ENCODE measurements at regions not wholly inside any gene's neighbourhood (a gene's known extent, or its start where the extent isn't known, plus 50 kb on each side); places are given as distances from the start of the nearest gene placed in this dataset.
A peak's percentile ranks its signal among the peaks of the same experiment; 100 is the strongest.
"Not testable (repeated sequence)": the region's sequence is repeated elsewhere in the genome, so short reads cannot be mapped to it uniquely, and the experiment has no call there.

GRCh38 chr2:234189786-234190300, 139.3 kb downstream of the SPP2 start:
- DNase-seq (ENCODE audit: low read depth): no peak

GRCh38 chr2:234189230-234189629, 138.7 kb downstream of the SPP2 start:
- DNase-seq (ENCODE audit: low read depth): no peak

DNA sequence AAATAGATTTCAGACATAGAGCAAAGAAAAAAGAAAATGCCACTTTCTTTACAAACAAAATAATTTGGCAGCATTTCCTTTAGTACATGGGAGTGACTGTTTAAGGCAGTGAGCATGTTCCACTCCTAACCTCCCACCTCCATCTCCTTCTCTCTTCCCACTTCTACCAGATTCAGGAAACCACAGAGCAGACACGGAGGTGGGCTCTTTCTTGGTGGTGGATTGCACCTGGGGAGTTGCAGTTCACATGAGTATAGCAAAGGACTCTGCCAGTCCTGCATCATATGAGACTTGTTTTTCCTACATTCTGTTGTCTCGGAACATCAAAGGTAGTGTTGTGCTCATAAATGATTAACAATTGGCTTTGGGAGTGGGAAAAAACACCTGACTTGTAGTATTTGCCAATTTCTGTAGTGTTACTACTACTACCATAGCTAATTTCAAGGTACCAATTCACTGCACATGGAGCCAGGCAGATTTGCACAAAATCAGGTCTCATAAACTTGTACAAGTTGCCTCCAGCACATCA, 137.2 kb downstream of the SPP2 start:
- DNase-seq (ENCODE audit: low read depth): no peak

- DNase-seq (ENCODE audit: low read depth): no peak
Measured at GRCh38 chr2:234181121-234181520, 130.6 kb downstream of the SPP2 start.

- DNase-seq (ENCODE audit: low read depth): no peak
Measured at GRCh38 chr2:234179031-234179363, 128.5 kb downstream of the SPP2 start.

GRCh38 chr2:234178330-234179030, 128.0 kb downstream of the SPP2 start:
- no peak for DNase-seq (ENCODE audit: low read depth)

DNA sequence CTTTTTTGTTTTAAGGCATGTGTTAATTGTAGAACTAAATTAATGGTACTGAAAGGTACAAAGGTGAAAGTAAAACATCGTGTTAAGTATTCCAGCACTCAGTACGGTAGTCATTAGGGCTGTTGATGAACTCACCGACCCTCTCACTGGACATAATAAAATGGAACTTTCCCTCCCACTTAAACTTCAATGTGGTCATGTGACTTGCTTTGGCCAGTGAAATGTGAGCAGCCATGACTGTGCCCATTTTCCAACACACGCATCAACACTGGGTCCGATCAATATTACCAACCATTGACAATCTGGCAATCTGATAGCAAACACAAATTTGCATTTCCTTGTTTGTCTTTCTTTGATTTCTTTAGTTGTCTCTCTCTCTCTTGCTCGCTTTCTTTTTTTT, 125.1 kb downstream of the SPP2 start:
- no peak for DNase-seq (ENCODE audit: low read depth)

GRCh38 chr2:234174742-234175141, 124.2 kb downstream of the SPP2 start:
- no peak for DNase-seq (ENCODE audit: low read depth)

DNA sequence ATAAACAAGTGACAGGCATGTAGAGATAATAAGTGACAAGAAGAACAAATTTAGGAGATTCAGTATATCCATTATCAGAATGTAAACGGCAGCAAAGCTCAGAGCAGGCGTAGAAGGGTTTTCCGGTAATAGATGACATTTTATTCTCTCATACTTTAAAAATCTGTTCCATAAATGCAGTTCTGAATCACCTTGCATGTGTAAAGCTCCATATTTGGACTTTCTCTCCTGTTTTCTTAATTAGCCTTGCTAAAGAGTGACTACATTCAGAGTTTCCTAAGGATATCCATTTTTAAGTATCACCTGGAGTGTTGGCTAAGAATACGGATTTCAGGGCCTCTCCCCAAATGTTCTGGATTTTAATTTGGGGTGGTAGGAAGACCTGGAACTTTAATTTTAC, 122.0 kb downstream of the SPP2 start:
- DNase-seq (ENCODE audit: low read depth): no peak

DNA sequence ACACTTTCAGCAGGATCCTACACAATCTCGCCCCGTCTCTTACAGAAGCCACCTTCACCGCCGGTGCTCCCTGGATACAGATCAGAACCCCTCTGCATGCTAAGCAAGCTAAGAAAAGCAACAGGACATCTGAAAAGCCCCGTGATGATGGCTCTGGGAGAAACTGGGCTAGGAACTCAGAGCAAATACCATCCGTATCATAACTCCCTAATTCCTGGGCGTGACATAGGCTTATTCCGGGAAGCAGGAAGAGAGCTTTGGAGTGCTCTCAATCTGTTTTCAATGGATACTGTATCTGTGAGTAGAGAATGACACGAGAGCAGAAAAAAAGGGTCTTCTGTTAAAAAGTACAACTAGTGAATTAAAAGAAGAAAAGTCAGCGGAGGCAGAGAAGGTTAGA, 121.6 kb downstream of the SPP2 start:
- DNase-seq (ENCODE audit: low read depth): no peak

DNA sequence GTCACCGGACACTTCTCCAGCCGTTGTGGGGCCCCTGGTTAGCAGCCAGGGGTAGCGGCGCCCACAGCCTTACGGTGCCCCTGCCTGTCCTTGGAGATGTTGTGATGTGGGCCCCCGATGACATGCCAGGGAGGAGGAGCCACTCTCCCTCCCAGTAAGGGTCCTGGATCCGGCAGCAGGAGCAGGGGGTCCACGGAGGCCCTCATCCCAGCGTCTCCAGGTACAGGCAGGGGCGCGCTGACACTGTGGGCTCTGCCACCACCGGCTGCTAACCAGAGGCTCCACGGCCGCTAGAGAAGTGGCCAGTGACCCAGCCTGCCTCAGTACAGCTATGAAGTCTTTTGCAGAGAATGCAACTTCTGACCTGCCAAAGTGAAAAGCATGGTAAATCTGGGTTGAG, 121.2 kb downstream of the SPP2 start:
- no peak for DNase-seq (ENCODE audit: low read depth)

DNA sequence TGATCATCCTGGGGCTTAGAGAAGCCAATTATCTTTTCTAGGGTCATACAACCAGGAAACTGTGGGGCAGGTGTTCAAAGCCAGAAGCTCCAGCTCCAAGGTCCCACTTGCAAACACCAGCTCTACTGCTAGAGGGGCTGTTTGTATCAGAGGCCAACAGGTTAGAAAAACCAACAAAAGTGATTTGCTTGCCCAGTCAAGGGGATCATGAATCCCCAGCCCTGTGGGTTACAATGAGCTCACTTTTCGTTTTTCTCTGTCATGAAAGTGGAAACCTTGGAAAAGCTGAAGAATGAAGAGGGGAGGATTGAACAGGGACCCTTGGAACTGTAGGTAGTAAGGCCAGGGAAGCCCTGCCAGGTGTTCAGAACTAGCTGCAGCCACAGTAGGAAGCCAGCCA, 119.2 kb downstream of the SPP2 start:
- no peak for DNase-seq (ENCODE audit: low read depth)

DNA sequence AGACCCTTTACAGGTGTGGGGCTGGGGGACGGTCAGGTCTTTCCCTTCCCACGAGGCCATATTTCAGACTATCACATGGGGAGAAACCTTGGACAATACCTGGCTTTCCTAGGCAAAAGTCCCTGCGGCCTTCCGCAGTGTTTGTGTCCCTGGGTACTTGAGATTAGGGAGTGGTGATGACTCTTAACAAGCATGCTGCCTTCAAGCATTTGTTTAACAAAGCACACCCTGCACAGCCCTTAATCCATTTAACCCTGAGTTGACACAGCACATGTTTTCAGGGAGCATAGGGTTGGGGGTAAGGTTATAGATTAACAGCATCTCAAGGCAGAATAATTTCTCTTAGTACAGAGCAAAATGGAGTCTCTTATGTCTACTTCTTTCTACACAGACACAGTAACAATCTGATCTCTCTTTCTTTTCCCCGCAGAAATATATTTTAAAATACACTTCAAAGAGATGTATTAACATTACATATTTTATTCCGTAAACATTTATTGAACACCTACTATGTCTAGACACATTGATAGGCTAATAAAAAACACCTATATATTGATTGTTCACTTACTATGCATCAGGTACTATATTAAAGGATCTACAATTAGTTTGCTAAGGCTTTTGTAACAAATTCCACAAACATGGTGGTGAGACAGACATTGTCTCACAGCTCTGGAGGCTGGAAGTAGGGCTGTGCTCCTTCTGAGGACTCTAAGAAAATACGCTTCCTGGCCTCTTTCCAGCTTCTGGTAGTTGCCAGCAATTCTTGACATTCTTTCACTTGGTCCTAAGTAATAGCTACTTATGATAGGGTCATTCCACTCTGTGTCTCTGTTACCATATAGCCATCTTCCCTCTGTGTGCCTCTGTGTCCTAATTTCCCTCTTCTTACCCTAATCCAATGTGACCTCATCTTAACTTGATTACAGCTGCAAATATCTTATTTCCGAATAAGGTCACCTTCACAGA, 118.4 kb downstream of the SPP2 start:
- not testable (repeated sequence) for DNase-seq (ENCODE audit: low read depth)

GRCh38 chr2:234166531-234166930, 116.0 kb downstream of the SPP2 start:
- DNase-seq (ENCODE audit: low read depth): no peak

DNA sequence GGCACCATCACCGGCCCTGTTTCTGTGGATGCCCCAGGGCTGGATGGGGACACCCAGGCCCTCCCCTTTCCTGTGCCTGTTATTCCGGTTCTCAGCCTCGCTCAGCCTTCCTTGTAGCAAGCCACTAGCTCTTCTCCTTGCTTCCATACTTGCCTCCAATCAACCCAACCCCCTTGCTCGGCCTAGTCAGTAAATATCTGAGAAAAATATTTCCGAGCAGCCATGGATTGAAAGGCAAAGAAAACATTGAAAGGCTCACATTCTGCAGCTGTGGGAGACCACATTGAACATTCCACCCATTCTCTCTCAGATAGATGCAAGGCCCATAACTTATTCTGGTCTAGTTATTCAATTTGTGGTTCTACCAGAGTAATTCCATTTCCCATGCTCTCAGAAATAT, 114.9 kb downstream of the SPP2 start:
- DNase-seq (ENCODE audit: low read depth): no peak

GRCh38 chr2:234164493-234165413, 114.3 kb downstream of the SPP2 start:
- peak; percentile 14 for DNase-seq (ENCODE audit: low read depth)

DNA sequence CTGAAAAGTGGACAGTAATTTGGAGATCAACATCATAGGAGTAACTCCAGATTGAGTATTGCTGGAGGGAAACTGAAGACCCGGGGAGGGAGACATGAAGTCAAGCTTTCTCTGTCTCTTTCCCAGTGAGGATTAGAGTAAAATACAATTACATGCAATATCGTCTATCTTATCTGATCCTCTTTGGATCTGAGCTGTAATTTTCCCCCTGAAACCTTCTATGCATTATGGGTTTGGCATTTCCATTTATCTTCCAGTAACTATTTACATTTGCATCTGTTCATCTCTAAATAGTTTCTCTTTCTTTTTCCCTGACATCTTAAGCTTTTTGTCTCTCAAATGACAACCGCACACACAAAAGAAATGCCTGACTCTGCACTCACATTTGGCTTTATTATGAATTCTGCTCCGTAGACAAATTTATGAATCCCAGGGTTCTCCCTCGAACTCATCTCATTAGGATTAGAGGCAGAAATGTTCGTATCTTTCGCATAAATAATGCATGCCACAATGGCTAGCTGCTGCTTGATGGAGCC, 113.1 kb downstream of the SPP2 start:
- no peak for DNase-seq (ENCODE audit: low read depth)

- DNase-seq (ENCODE audit: low read depth): no peak
Measured at GRCh38 chr2:234162861-234163260, 112.4 kb downstream of the SPP2 start.

- DNase-seq (ENCODE audit: low read depth): no peak
Measured at GRCh38 chr2:234161932-234162331, 111.4 kb downstream of the SPP2 start.

- no peak for DNase-seq (ENCODE audit: low read depth)
Measured at GRCh38 chr2:234158812-234159211, 108.3 kb downstream of the SPP2 start.

GRCh38 chr2:234157817-234158588, 107.5 kb downstream of the SPP2 start:
- no peak for DNase-seq (ENCODE audit: low read depth)

Data from stimulated activated CD8-positive, alpha-beta memory T cell treated with anti-CD3 and anti-CD28 coated beads, Interleukin-12 subunit alpha, Interleukin-12 subunit beta, amount 100 ng/mL, for 4 hours (primary cell).